ENCODE measurements at regions not wholly inside any gene's neighbourhood (a gene's known extent, or its start where the extent isn't known, plus 50 kb on each side); places are given as distances from the start of the nearest gene placed in this dataset.

DNA sequence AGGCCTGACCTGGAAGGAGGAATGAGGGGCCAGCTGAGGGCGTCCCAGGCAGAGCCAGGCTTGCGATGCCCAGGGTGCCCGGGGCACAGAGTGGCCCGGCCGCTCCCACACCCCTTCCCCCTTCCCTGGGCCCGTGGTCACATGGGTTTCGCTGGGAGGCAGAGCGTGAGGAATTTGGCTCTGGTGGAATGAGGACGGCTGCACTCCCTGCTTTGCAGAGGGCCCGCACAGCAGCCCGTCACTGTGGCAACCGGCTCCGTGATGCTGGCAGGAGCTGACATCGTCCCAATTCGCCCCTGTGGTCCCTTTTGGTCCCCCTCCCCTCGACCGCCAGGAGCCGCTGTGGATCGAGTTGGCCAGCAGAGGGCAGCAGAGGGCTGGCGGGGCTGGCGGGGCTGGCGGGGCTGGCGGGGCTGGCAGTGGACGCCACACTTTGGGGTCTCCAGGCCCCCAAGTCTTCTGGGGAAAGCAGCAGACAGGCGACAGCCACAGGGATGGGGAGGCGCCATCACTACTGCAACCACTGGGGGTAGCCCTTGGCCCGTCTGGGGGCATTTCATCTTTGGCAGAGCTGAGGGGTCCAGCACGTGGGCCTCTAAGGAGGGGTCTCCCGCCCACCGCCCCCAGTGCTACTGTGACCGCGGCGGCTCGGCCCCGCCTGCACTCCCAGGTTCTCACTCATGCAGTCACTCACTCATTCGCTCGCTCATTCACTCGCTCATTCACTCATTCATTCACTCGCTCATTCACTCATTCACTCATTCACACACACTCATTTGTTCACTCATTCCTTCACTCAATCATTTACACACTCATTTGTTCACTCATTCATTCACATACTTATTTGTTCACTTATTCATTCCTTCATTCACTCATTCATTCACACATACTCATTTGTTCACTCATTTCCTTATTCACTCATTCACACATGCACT, 49.7 kb upstream of the BHLHE23 start (continued):
- no peak for TF ChIP-seq ZNF142 (CRISPR knock-in tag; IDR thresholded peaks at IDR 0.05)
- peak; percentile 52; the same call in 1 of the 2 replicates for TF ChIP-seq SMAD1 (CRISPR knock-in tag; IDR thresholded peaks at IDR 0.05; ENCODE audit: borderline replicate concordance, low read depth)
- no peak for TF ChIP-seq ZNF460 (CRISPR knock-in tag; IDR thresholded peaks at IDR 0.05; ENCODE audit: borderline replicate concordance)
- no peak for TF ChIP-seq FOXM1 (CRISPR knock-in tag; IDR thresholded peaks at IDR 0.05)
- TF ChIP-seq SP2 (CRISPR knock-in tag; IDR thresholded peaks at IDR 0.05) = no peak
- no peak for TF ChIP-seq ZNF446 (CRISPR knock-in tag; IDR thresholded peaks at IDR 0.05)
- TF ChIP-seq MEF2D (CRISPR knock-in tag; IDR thresholded peaks at IDR 0.05) = no peak
- TF ChIP-seq HOXD1 (CRISPR knock-in tag; IDR thresholded peaks at IDR 0.05) = no peak
- TF ChIP-seq HMGA1 (CRISPR knock-in tag; conservative IDR thresholded peaks at IDR 0.05) = no peak
- TF ChIP-seq, protein P1, sequence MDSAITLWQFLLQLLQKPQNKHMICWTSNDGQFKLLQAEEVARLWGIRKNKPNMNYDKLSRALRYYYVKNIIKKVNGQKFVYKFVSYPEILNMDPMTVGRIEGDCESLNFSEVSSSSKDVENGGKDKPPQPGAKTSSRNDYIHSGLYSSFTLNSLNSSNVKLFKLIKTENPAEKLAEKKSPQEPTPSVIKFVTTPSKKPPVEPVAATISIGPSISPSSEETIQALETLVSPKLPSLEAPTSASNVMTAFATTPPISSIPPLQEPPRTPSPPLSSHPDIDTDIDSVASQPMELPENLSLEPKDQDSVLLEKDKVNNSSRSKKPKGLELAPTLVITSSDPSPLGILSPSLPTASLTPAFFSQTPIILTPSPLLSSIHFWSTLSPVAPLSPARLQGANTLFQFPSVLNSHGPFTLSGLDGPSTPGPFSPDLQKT (CRISPR knock-in tag; IDR thresholded peaks at IDR 0.05; ENCODE audit: borderline replicate concordance) = no peak
- TF ChIP-seq DMAP1 (CRISPR knock-in tag; IDR thresholded peaks at IDR 0.05) = no peak
- peak; percentile 74; the same call in 1 of the 2 replicates for TF ChIP-seq KDM2A (CRISPR knock-in tag; IDR thresholded peaks at IDR 0.05; ENCODE audit: borderline replicate concordance, low read depth)
- TF ChIP-seq HOXA5 (CRISPR knock-in tag; IDR thresholded peaks at IDR 0.05) = no peak
- no peak for TF ChIP-seq ZFP62 (CRISPR knock-in tag; IDR thresholded peaks at IDR 0.05)
- no peak for TF ChIP-seq RFX5 (IDR thresholded peaks at IDR 0.05; ENCODE audit: low read depth, low read length)
- TF ChIP-seq, protein P2, sequence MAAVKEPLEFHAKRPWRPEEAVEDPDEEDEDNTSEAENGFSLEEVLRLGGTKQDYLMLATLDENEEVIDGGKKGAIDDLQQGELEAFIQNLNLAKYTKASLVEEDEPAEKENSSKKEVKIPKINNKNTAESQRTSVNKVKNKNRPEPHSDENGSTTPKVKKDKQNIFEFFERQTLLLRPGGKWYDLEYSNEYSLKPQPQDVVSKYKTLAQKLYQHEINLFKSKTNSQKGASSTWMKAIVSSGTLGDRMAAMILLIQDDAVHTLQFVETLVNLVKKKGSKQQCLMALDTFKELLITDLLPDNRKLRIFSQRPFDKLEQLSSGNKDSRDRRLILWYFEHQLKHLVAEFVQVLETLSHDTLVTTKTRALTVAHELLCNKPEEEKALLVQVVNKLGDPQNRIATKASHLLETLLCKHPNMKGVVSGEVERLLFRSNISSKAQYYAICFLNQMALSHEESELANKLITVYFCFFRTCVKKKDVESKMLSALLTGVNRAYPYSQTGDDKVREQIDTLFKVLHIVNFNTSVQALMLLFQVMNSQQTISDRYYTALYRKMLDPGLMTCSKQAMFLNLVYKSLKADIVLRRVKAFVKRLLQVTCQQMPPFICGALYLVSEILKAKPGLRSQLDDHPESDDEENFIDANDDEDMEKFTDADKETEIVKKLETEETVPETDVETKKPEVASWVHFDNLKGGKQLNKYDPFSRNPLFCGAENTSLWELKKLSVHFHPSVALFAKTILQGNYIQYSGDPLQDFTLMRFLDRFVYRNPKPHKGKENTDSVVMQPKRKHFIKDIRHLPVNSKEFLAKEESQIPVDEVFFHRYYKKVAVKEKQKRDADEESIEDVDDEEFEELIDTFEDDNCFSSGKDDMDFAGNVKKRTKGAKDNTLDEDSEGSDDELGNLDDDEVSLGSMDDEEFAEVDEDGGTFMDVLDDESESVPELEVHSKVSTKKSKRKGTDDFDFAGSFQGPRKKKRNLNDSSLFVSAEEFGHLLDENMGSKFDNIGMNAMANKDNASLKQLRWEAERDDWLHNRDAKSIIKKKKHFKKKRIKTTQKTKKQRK (IDR thresholded peaks at IDR 0.05; ENCODE audit: low read length) = no peak
- TF ChIP-seq SALL1 (CRISPR knock-in tag; IDR thresholded peaks at IDR 0.05) = peak; percentile 24; the same call in 1 of the 2 replicates
- TF ChIP-seq LBX2 (CRISPR knock-in tag; IDR thresholded peaks at IDR 0.05; ENCODE audit: borderline replicate concordance) = no peak
- peak; percentile 66 for TF ChIP-seq RBM39 (IDR thresholded peaks at IDR 0.05; ENCODE audit: low read depth, low read length, poor library complexity, severe bottlenecking)

Measured in HepG2 (cell line).